Activated B cell treated with CpG ODN at 0.5 μM for 24 hours (primary cell): ENCODE measurements at regions not wholly inside any gene's neighbourhood (a gene's known extent, or its start where the extent isn't known, plus 50 kb on each side); places are given as distances from the start of the nearest gene placed in this dataset.

Experiments used
- ATAC-seq: fragments of 200-7000 bp; cut with Tn5 transposase; one replicate; pipeline ENCODE4 v1.10.0; 2021; ENCODE audit warnings: low read depth, mild to moderate bottlenecking, moderate library complexity
- CTCF ChIA-PET: fragments of 350-600 bp; sonication (Branson Sonifier 250); formaldehyde crosslinking; loops from one replicate; lab custom pipeline; 2021; ENCODE audit warnings: antibody characterized with exemption; lab: Charles Lee
- POLR2A ChIA-PET: fragments of 350-600 bp; sonication (Branson Sonifier 250); formaldehyde crosslinking; loops from one replicate; lab custom pipeline; 2021; ENCODE audit warnings: antibody characterized with exemption; lab: Charles Lee
- DNase-seq: peaks from one replicate; pipeline ENCODE4 v3.0.0; 2022
- H3K27ac Mint-ChIP-seq: one replicate; pipeline ENCODE4 v1.8.0; 2020; ENCODE audit warnings: mixed read lengths
- H3K27me3 Mint-ChIP-seq: one replicate; pipeline ENCODE4 v1.8.0; 2021; ENCODE audit warnings: mixed read lengths
- H3K36me3 Mint-ChIP-seq: one replicate; pipeline ENCODE4 v1.8.0; 2021; ENCODE audit warnings: low read depth, mixed read lengths
- H3K4me1 Mint-ChIP-seq: one replicate; pipeline ENCODE4 v1.8.0; 2021; ENCODE audit warnings: mixed read lengths
- H3K4me3 Mint-ChIP-seq: one replicate; pipeline ENCODE4 v1.8.0; 2020; ENCODE audit warnings: mild to moderate bottlenecking, mixed read lengths
- H3K9me3 Mint-ChIP-seq: one replicate; pipeline ENCODE4 v1.8.0; 2020; ENCODE audit warnings: mixed read lengths
- intact Hi-C: fragments of 100-400 bp; cut with micrococcal nuclease; formaldehyde crosslinking; loops from one replicate; pipeline ENCODE4 v1.15.1; 2024
- TF ChIP-seq, protein P1 (sequence below): fragments of 200-600 bp; IDR thresholded peaks from one replicate; pipeline ENCODE4 v1.8.0; 2022; ENCODE audit warnings: antibody characterized with exemption, mild to moderate bottlenecking

DNA sequence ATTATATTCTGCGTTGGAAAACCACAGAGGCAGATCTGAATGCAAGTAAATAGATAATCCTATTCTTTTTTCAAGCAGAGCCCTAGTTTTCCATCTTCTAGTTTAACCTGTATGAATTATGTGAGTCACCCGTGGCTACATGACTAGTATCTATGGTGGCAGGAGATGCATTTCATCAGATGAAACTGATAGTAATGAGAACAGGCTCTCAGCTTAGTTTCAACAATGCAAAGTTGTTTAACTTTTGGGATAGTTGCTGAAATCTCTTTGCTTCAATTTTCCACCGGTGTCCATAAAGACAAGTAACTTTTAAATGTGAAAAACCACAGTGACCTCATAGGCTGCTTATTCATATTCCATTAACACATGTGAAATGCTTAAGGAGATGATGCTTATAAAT is 1317.4 kb upstream of the TENM3 start:
- TF ChIP-seq, protein P1, sequence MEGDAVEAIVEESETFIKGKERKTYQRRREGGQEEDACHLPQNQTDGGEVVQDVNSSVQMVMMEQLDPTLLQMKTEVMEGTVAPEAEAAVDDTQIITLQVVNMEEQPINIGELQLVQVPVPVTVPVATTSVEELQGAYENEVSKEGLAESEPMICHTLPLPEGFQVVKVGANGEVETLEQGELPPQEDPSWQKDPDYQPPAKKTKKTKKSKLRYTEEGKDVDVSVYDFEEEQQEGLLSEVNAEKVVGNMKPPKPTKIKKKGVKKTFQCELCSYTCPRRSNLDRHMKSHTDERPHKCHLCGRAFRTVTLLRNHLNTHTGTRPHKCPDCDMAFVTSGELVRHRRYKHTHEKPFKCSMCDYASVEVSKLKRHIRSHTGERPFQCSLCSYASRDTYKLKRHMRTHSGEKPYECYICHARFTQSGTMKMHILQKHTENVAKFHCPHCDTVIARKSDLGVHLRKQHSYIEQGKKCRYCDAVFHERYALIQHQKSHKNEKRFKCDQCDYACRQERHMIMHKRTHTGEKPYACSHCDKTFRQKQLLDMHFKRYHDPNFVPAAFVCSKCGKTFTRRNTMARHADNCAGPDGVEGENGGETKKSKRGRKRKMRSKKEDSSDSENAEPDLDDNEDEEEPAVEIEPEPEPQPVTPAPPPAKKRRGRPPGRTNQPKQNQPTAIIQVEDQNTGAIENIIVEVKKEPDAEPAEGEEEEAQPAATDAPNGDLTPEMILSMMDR, result no peak
- peaks cover 1% of the 10 kb centered on the region for H3K9me3 Mint-ChIP-seq
- CTCF ChIA-PET, result no interaction called here

DNA sequence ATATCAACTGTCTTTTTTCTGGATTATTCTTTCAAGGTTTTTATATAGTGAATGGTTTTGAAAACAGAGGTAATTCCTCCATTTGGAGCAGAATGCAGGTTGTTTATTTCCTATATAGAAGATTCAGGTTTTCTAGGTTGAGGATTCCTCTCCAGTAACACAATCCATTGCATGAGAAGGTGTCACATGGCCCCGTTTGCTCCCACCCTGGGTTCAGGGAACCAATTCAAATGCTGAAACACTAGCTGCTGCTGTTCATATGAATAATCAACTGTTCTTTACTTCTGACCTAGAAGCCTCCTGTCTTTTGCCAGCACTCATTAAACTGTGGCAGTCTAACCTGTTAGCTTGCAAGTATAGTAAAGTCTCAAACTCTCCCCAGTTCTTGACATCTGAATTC is 1316.9 kb upstream of the TENM3 start:
- H3K4me3 Mint-ChIP-seq, result no peak overlapping the region
- TF ChIP-seq, protein P1, result no peak
- CTCF ChIA-PET, result no interaction called here
- POLR2A ChIA-PET, result no interaction called here
- DNase-seq (no peak), ATAC-seq (no peak)
- intact Hi-C loops, result no loop called here
- H3K9me3 Mint-ChIP-seq, result no peaks in the 10 kb centered on the region
- no peaks in the 10 kb centered on the region for H3K36me3 Mint-ChIP-seq
- no peaks in the 10 kb centered on the region for H3K27me3 Mint-ChIP-seq
- no peaks in the 10 kb centered on the region for H3K4me1 Mint-ChIP-seq
- no peak overlapping the region for H3K27ac Mint-ChIP-seq

More for the DNA sequence above, 1317.4 kb upstream of the TENM3 start:
- H3K4me3 Mint-ChIP-seq, result no peak overlapping the region
- no peak overlapping the region for H3K27ac Mint-ChIP-seq
- no peaks in the 10 kb centered on the region for H3K36me3 Mint-ChIP-seq
- no peaks in the 10 kb centered on the region for H3K27me3 Mint-ChIP-seq
- H3K4me1 Mint-ChIP-seq, result no peaks in the 10 kb centered on the region
- DNase-seq (no peak), ATAC-seq (no peak)
- POLR2A ChIA-PET, result no interaction called here
- intact Hi-C loops, result no loop called here

DNA sequence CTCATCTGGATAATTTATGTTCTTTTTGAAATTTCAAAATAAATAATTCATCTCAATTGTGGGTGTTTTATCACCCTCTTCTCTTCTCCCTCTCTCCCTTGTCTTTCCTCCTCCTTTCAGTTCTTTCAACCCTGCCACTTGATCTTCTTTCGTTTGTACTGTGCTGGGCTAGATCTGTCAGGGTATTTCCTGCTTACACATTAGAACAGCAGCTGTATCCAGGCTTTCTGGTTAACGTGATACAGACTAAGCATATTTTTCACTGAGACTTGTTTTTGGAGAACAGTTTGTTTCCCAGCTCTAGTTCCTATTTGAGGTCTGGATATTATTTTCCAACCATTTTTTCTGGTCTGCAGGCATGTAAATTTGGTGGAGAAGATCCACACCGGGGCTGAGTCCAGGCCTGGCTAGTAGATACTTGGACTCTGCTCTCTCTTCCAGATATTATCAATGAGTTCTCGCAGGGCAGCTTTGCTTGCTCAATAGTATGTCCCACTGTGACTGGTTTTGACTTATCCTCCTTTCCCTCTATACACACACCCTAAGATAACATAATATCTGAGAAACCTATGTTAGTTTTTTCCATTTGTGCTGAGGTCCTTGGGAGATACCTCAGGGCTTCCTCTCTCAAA is 1310.7 kb upstream of the TENM3 start:
- H3K9me3 Mint-ChIP-seq, result peaks cover 2% of the 10 kb centered on the region
- ATAC-seq (no peak), DNase-seq (no peak)
- no peak overlapping the region for H3K27ac Mint-ChIP-seq
- TF ChIP-seq, protein P1, result no peak
- H3K27me3 Mint-ChIP-seq, result no peaks in the 10 kb centered on the region
- ChIA-PET POLR2A (no interaction called here), CTCF (no interaction called here)
- intact Hi-C loops, result no loop called here
- H3K36me3 Mint-ChIP-seq, result no peaks in the 10 kb centered on the region
- H3K4me3 Mint-ChIP-seq, result no peak overlapping the region
- no peaks in the 10 kb centered on the region for H3K4me1 Mint-ChIP-seq

DNA sequence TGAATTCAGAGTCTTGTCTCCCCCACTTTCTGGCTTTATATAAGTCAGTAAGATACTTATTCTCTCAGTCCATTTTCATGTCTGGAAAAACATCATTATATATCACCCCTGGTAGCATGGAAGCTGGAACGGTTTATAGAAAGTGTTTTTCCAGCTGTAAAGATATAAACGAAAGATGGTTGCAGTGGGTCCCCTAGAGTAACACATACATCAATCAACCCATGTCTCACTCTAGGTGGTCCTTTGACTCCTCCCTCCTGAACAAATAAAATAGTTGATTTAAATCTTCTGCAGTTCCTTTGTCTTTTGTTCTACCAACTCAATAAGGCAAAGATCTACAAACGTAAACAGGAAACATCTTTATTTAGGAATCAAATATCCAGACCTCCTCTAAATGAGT is 1306.1 kb upstream of the TENM3 start:
- CTCF ChIA-PET, result no interaction called here
- intact Hi-C loops, result no loop called here

DNA sequence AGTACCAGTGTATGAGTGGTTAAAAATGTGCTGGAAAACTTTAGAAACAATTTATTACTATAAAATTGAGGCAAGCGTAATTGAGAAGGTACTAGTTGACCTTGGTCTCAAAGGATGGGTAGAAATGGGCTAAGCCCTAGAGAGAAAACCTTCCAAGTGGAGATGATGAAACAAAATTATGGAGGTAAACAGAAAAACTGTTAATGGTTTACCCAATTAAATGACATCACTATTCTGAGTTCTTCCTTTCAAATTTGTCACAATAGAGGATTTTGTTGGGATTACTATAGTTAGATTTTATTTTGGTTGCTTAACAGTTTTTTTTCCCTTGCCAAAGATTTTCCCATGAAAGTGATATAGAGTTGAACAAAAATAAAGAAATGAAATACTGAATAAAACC is 1302.5 kb upstream of the TENM3 start:
- Mint-ChIP-seq H3K9me3 (peaks cover 2% of the 10 kb centered on the region), H3K4me1 (no peaks in the 10 kb centered on the region), H3K27me3 (no peaks in the 10 kb centered on the region), H3K36me3 (no peaks in the 10 kb centered on the region), H3K27ac (no peak overlapping the region), H3K4me3 (no peak overlapping the region)
- ChIA-PET POLR2A (no interaction called here), CTCF (no interaction called here)
- intact Hi-C loops, result no loop called here
- DNase-seq, result no peak
- ATAC-seq, result no peak
- TF ChIP-seq, protein P1, result no peak

More for the DNA sequence above, 1306.1 kb upstream of the TENM3 start:
- Mint-ChIP-seq H3K36me3 (no peaks in the 10 kb centered on the region), H3K4me3 (no peak overlapping the region), H3K27me3 (no peaks in the 10 kb centered on the region), H3K4me1 (no peaks in the 10 kb centered on the region), H3K27ac (no peak overlapping the region), H3K9me3 (peaks cover 4% of the 10 kb centered on the region)
- TF ChIP-seq, protein P1, result no peak
- POLR2A ChIA-PET, result no interaction called here
- ATAC-seq (no peak), DNase-seq (no peak)
